ENCODE measurements at regions not wholly inside any gene's neighbourhood (a gene's known extent, or its start where the extent isn't known, plus 50 kb on each side); places are given as distances from the start of the nearest gene placed in this dataset.
A peak's percentile ranks its signal among the peaks of the same experiment; 100 is the strongest.
"Not testable (repeated sequence)": the region's sequence is repeated elsewhere in the genome, so short reads cannot be mapped to it uniquely, and the experiment has no call there.

- no peak for DNase-seq
Measured at GRCh38 chr4:143819029-143819428, 86.3 kb downstream of the GYPE start.

- DNase-seq = not testable (repeated sequence)
Measured at GRCh38 chr4:143817866-143818265, 87.5 kb downstream of the GYPE start.

- DNase-seq = not testable (repeated sequence)
Measured at GRCh38 chr4:143815375-143815774, 90.0 kb downstream of the GYPE start.

GRCh38 chr4:143813431-143814154 lies 91.8 kb downstream of the GYPE start:
- not testable (repeated sequence) for DNase-seq

DNA sequence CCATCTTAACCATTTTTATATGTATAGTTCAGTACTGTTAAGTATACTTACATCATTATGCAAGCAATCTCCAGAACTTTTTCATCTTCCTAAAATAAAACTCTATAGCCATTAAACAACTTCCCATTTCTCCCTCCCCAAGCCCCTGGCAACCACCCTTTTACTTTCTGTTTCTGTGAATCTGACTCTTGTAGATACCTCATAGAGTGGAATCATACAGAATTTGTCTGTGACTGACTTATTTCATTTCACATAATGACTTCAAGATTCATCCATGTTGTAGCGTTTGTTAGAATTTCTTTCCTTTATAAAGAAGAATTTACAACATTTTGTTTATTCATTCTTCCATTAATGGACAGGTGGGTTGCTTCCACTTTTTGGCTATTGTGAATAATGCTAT lies 91.2 kb upstream of the FREM3 start:
- DNase-seq = not testable (repeated sequence)

DNA sequence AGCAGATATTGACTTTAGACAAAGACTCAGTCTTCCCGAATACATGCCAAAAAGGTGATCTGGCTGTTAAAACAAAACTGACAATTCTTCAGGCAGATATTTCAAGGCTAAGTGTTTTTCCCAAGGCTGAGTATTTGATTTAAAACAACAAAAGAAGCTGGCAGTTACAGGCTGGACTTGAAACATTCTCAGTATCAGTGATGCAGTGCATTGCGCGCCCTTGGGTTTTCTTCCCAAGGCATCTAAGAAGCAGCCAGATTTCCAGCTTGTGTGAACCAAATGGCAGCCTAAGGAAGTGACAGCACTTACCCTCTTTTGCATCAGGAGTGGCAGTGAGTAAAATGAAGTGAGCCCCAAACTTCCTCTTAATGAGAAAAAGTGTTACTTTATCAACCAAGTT lies 90.0 kb upstream of the FREM3 start:
- not testable (repeated sequence) for DNase-seq

- not testable (repeated sequence) for DNase-seq
Measured at GRCh38 chr4:143789618-143790017, 89.1 kb upstream of the FREM3 start.

GRCh38 chr4:143784567-143784966 lies 84.1 kb upstream of the FREM3 start:
- no peak for DNase-seq

DNA sequence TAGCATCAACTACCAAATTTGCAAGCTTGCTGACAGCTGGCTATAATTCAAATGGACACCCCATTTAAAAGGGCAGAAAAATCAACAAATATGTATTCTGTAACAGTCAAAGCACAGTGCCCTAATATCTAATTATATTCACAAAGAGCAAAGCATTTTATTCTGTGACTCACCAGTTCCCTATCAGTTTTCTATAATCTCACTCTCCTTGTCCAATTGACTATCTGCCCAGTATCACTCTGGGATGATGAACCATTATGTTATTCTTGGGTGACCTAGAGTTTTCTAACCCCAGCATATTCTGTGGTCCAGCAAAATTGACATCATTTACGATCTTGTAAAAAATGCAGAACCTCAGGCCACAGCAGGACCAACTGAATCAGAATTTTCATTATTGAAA lies 82.0 kb upstream of the FREM3 start:
- DNase-seq = no peak

DNA sequence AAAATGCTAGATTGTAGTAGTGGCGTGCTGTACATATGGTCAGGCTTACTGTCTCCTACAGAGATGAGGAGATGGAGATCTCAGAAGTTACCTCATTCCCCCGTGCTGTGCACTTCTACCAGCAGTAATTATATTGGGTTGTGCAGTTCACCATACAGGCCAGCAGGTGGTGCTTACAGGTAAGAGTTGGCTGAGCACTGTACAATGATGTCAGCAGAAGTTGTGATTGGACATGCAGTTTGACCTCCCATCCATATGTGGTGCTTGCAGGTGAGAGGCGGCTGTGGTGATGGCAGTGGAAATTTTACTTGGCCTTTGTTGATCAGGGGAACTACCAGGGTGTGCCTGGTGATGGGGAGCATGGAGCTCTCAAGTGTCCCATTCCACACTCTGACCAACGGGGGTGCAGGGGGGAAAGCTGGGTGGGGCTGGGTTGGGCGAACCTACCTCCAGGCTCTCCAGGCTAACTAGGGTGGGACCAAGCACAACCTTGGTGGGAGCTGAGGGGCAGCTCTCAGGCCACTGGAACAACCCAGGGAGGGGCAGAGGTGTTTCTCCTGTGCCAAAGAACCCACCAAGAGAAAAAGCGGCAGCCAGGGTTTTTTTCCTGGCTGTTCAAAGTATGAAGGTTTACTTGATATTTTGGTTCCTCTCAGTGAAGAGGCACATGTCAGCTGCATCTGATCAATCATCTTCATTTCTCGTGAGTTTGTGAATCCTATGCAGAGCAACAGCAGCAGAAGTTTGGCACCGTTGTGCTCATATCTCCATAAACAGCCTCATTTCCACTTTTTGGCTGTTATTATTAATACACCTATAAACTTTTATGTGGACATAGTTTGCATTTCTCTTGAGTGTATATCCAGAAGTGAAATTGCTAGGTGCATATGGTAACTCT lies 73.8 kb upstream of the FREM3 start:
- peak; percentile 67 for DNase-seq

GRCh38 chr4:143771269-143771668 lies 70.8 kb upstream of the FREM3 start:
- DNase-seq = no peak

GRCh38 chr4:143768007-143768591 lies 67.6 kb upstream of the FREM3 start:
- no peak for DNase-seq

DNA sequence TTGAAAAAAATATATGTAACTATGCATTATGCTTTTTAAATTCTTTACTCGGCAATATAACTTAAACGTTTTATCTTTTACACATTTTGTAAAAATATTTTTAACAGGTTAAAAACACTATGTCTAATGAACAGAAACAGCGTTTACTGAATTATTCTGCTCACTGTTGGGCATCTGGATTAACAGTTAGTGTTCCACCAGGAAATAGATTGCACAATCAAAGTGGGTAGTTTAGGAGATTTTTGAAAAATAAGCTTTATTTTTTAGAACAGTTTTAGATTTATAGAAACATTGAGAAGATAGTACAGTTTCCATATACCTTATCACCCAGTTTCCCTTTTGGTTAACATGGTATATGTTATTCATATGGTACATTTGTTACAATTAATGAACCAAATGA lies 63.1 kb upstream of the FREM3 start:
- DNase-seq = no peak

DNA sequence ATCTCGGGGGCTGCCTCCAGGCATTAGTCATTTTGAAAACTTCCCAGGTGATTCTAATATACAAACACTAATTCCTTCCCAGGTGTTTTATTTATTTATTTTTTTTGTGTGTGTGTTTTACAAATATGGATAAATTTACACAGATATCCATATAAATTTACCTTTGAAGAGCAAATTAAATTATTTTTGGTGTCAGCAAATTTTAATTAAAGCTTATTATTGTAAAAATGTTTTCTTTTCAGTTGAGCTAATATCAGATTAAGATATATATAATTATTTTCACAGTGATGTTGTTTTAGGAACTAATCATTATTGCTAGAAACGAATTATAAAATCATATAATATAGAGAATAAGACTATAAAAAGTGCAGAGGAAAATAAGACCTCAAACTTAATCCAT lies 62.0 kb upstream of the FREM3 start:
- no peak for DNase-seq
